Osteocyte (in vitro differentiated cells): ENCODE measurements at regions not wholly inside any gene's neighbourhood (a gene's known extent, or its start where the extent isn't known, plus 50 kb on each side); places are given as distances from the start of the nearest gene placed in this dataset.

Experiments used
- DNase-seq: peaks from one replicate; pipeline ENCODE4 v3.0.0; 2021; ENCODE audit warnings: mixed read lengths; ENCODE audit not compliant: unreplicated experiment; ENCODE audit errors: extremely low spot score
- H3K27ac Mint-ChIP-seq: one replicate; pipeline ENCODE4 v1.8.0; 2021; ENCODE audit warnings: mild to moderate bottlenecking, mixed read lengths; ENCODE audit not compliant: unreplicated experiment
- H3K27me3 Mint-ChIP-seq: one replicate; pipeline ENCODE4 v1.8.0; 2021; ENCODE audit warnings: mixed read lengths; ENCODE audit not compliant: unreplicated experiment
- H3K36me3 Mint-ChIP-seq: one replicate; pipeline ENCODE4 v1.8.0; 2021; ENCODE audit warnings: mixed read lengths; ENCODE audit not compliant: unreplicated experiment
- H3K4me1 Mint-ChIP-seq: one replicate; pipeline ENCODE4 v1.8.0; 2021; ENCODE audit warnings: mixed read lengths; ENCODE audit not compliant: unreplicated experiment
- H3K4me3 Mint-ChIP-seq: one replicate; pipeline ENCODE4 v1.8.0; 2021; ENCODE audit warnings: mild to moderate bottlenecking, moderate library complexity, mixed read lengths; ENCODE audit not compliant: unreplicated experiment
- H3K9me3 Mint-ChIP-seq: one replicate; pipeline ENCODE4 v1.8.0; 2021; ENCODE audit warnings: mixed read lengths; ENCODE audit not compliant: unreplicated experiment
- CTCF ChIP-seq: fragments of 200-600 bp; sonication (generic); IDR thresholded peaks from 2 replicates; pipeline ENCODE4 v1.5.0; 2021; ENCODE audit warnings: antibody characterized with exemption, mild to moderate bottlenecking, moderate library complexity

GRCh38 chr4:108529984-108530905 lies 90.1 kb upstream of the RPL34 start:
- Mint-ChIP-seq H3K9me3 (no peaks in the 10 kb centered on the region), H3K4me1 (peaks cover 12% of the 10 kb centered on the region), H3K27me3 (peaks cover 9% of the 10 kb centered on the region), H3K4me3 (no peak overlapping the region), H3K36me3 (no peaks in the 10 kb centered on the region), H3K27ac (no peak overlapping the region)
- no peak for DNase-seq
- no peak for TF ChIP-seq CTCF

GRCh38 chr4:108529102-108529501 lies 91.3 kb upstream of the RPL34 start:
- H3K36me3 Mint-ChIP-seq: no peaks in the 10 kb centered on the region
- TF ChIP-seq CTCF: no peak
- no peaks in the 10 kb centered on the region for H3K9me3 Mint-ChIP-seq
- DNase-seq: no peak
- H3K27ac Mint-ChIP-seq: no peak overlapping the region
- no peak overlapping the region for H3K4me3 Mint-ChIP-seq
- H3K4me1 Mint-ChIP-seq: peaks cover 12% of the 10 kb centered on the region
- H3K27me3 Mint-ChIP-seq: peaks cover 14% of the 10 kb centered on the region

- Mint-ChIP-seq H3K4me1 (peaks cover 4% of the 10 kb centered on the region), H3K9me3 (no peaks in the 10 kb centered on the region), H3K36me3 (no peaks in the 10 kb centered on the region), H3K27ac (no peak overlapping the region), H3K4me3 (no peak overlapping the region), H3K27me3 (peaks cover 14% of the 10 kb centered on the region)
- no peak for TF ChIP-seq CTCF
- no peak for DNase-seq
These were observed 92.7 kb upstream of the RPL34 start for GRCh38 chr4:108527723-108528122.

GRCh38 chr4:108520807-108521206 lies 99.6 kb upstream of the RPL34 start:
- no peak overlapping the region for H3K4me3 Mint-ChIP-seq
- peaks cover 27% of the 10 kb centered on the region for H3K27me3 Mint-ChIP-seq
- no peak overlapping the region for H3K27ac Mint-ChIP-seq
- H3K36me3 Mint-ChIP-seq: no peaks in the 10 kb centered on the region
- peaks cover 2% of the 10 kb centered on the region for H3K4me1 Mint-ChIP-seq
- H3K9me3 Mint-ChIP-seq: no peaks in the 10 kb centered on the region
- DNase-seq: no peak
- TF ChIP-seq CTCF: no peak

- no peaks in the 10 kb centered on the region for H3K9me3 Mint-ChIP-seq
- H3K27me3 Mint-ChIP-seq: peaks cover 30% of the 10 kb centered on the region
- no peak overlapping the region for H3K27ac Mint-ChIP-seq
- no peak for TF ChIP-seq CTCF
- no peak for DNase-seq
- peaks cover 2% of the 10 kb centered on the region for H3K4me1 Mint-ChIP-seq
- no peaks in the 10 kb centered on the region for H3K36me3 Mint-ChIP-seq
- no peak overlapping the region for H3K4me3 Mint-ChIP-seq
These were observed 100.3 kb upstream of the RPL34 start for GRCh38 chr4:108519911-108520601.
